B cell (primary cell): ENCODE measurements at regions not wholly inside any gene's neighbourhood (a gene's known extent, or its start where the extent isn't known, plus 50 kb on each side); places are given as distances from the start of the nearest gene placed in this dataset.

ENCODE experiments used
- ATAC-seq: fragments of 200-7000 bp; cut with Tn5 transposase; one replicate; pipeline ENCODE4 v1.10.0; 2021; ENCODE audit warnings: low read depth, mild to moderate bottlenecking, moderate number of reproducible peaks, moderate library complexity
- CTCF ChIA-PET: fragments of 350-600 bp; sonication (Branson Sonifier 250); formaldehyde crosslinking; loops from one replicate; lab custom pipeline; 2021; ENCODE audit warnings: antibody characterized with exemption, inconsistent platforms; lab: Charles Lee
- POLR2A ChIA-PET: fragments of 350-600 bp; sonication (Branson Sonifier 250); formaldehyde crosslinking; loops from one replicate; lab custom pipeline; 2021; ENCODE audit warnings: antibody characterized with exemption; lab: Charles Lee
- DNase-seq: peaks from one replicate; pipeline ENCODE4 v3.0.0; 2013
- H2AFZ ChIP-seq: 2 replicates; pipeline ENCODE4 v1.6.1; 2012; ENCODE audit warnings: mild to moderate bottlenecking, low read depth, low read length; ENCODE audit not compliant: insufficient read depth, poor library complexity, severe bottlenecking
- H3K27ac ChIP-seq, 2 donors: 1 replicate in 1 of 2; 2 replicates in 1 of 2; pipeline ENCODE4 v1.5.1; 2012 to 2013; ENCODE audit warnings: low read length in 2 of 2, mild to moderate bottlenecking in 2 of 2, moderate library complexity in 1 of 2
- H3K27me3 ChIP-seq, 4 experiments: fragments of 200-600 bp in 1 of 4; sonication (generic) in 1 of 4; replicated peaks in 1 of 4; 1 replicate in 2 of 4; 2 replicates in 2 of 4; pipeline versions ENCODE4 v1.6.1 to v1.7.0; 2013 to 2016; ENCODE audit warnings: low read length in 3 of 4, mild to moderate bottlenecking in 2 of 4, mixed read lengths in 1 of 4, moderate library complexity in 1 of 4; ENCODE audit not compliant: insufficient read depth in 4 of 4, control insufficient read depth in 3 of 4; ENCODE audit errors: control extremely low read depth in 1 of 4
- H3K36me3 ChIP-seq, 2 experiments: replicated peaks in 1 of 2; 1 replicate in 1 of 2; 2 replicates in 1 of 2; pipeline versions ENCODE4 v1.6.1 to v1.7.1; 2013; ENCODE audit warnings: low read length in 1 of 2; ENCODE audit not compliant: insufficient read depth in 2 of 2, control insufficient read depth in 1 of 2; ENCODE audit errors: control extremely low read depth in 1 of 2, extremely low read depth in 1 of 2
- H3K4me1 ChIP-seq, 2 donors: fragments of 200-600 bp in 1 of 2; sonication (generic) in 1 of 2; 1 replicate in 1 of 2; 2 replicates in 1 of 2; pipeline versions ENCODE4 v1.5.1 to v1.6.1; 2013 to 2017; ENCODE audit warnings: low read length in 2 of 2; ENCODE audit not compliant: control insufficient read depth in 2 of 2, insufficient read depth in 2 of 2
- H3K4me2 ChIP-seq: replicated peaks from 2 replicates; pipeline ENCODE3; 2012; ENCODE audit warnings: mild to moderate bottlenecking, low read depth, low read length; ENCODE audit not compliant: poor library complexity, severe bottlenecking
- H3K4me3 ChIP-seq, 5 experiments: fragments of 200-600 bp in 1 of 5; sonication (generic) in 1 of 5; 1 replicate in 3 of 5; 2 replicates in 2 of 5; pipeline versions ENCODE4 v1.5.1 to v1.7.0; 2011 to 2016; ENCODE audit warnings: low read length in 4 of 5, mild to moderate bottlenecking in 4 of 5, low read depth in 2 of 5, control low read depth in 1 of 5, moderate library complexity in 1 of 5; ENCODE audit not compliant: insufficient read depth in 1 of 5; ENCODE audit errors: control extremely low read depth in 1 of 5, extremely low read depth in 1 of 5
- H3K79me2 ChIP-seq: fragments of 200-600 bp; sonication (generic); one replicate; pipeline ENCODE4 v1.6.0; 2016; ENCODE audit warnings: low read length; ENCODE audit not compliant: control insufficient read depth, insufficient read depth
- H3K9ac ChIP-seq: fragments of 200-600 bp; sonication (generic); 2 replicates; pipeline ENCODE4 v1.6.1; 2017; ENCODE audit warnings: mild to moderate bottlenecking, low read length, moderate library complexity
- H3K9me3 ChIP-seq, 3 donors: one replicate each; pipeline versions ENCODE4 v1.6.1 to v1.7.1; 2013; ENCODE audit warnings: low read length in 2 of 3; ENCODE audit not compliant: control insufficient read depth in 2 of 3, insufficient read depth in 1 of 3; ENCODE audit errors: control extremely low read depth in 1 of 3
- H4K20me1 ChIP-seq: 2 replicates; pipeline ENCODE4 v1.6.0; 2012; ENCODE audit warnings: mild to moderate bottlenecking, low read length; ENCODE audit not compliant: insufficient read depth, control insufficient read depth, poor library complexity, severe bottlenecking
- H3K27ac Mint-ChIP-seq: one replicate; pipeline ENCODE4 v1.8.0; 2021; ENCODE audit warnings: mixed read lengths
- H3K27me3 Mint-ChIP-seq: one replicate; pipeline ENCODE4 v1.8.0; 2021; ENCODE audit warnings: mixed read lengths
- H3K4me1 Mint-ChIP-seq: one replicate; pipeline ENCODE4 v1.8.0; 2021; ENCODE audit warnings: mixed read lengths
- H3K4me3 Mint-ChIP-seq: one replicate; pipeline ENCODE4 v1.8.0; 2021; ENCODE audit warnings: mixed read lengths
- H3K9me3 Mint-ChIP-seq: one replicate; pipeline ENCODE4 v1.8.0; 2022; ENCODE audit warnings: mixed read lengths; ENCODE audit not compliant: insufficient read depth
- CTCF ChIP-seq: fragments of 200-600 bp; IDR thresholded peaks from one replicate; pipeline ENCODE4 v1.8.0; 2022; ENCODE audit warnings: antibody characterized with exemption, mild to moderate bottlenecking
- EZH2 ChIP-seq: IDR thresholded peaks from 2 replicates; pipeline ENCODE4 v1.6.1; 2012; ENCODE audit warnings: borderline replicate concordance, low read depth, mild to moderate bottlenecking, moderate library complexity, low read length; ENCODE audit not compliant: insufficient read depth, poor library complexity, severe bottlenecking
- WGBS: methylation state at CpG from one replicate; pipeline ENCODE4 v1.1.5; 2013; ENCODE audit warnings: missing lambda C conversion rate; ENCODE audit not compliant: insufficient coverage; 5-methylcytosine and 5-hydroxymethylcytosine counted together
- intact Hi-C: fragments of 100-400 bp; cut with micrococcal nuclease; formaldehyde crosslinking; loops from one replicate; pipeline ENCODE4 v1.10.0; 2022

DNA sequence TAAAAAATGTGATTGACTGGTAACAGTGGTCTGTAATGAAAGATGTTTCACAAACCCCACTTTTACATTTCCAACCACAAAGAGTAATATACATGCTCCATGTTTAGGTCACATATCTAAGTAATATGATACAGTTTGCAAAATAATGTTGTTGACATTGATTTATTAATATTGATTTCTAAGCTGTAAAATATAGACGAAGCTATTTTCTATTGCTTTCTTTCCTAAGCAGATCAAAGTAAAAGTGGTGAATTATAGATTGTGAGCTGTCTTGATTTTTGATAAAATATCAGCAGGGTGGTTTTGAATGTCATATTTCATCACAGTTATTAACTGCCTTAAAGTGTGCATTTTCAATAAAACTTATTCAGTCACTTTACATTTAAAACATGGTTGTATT lies 2292.8 kb downstream of the PCDH9 start:
- TF ChIP-seq CTCF (no peak), EZH2 (no peak)
- intact Hi-C loops: no loop called here
- Histone ChIP-seq H4K20me1 (no peaks in the 10 kb centered on the region), H3K4me2 (no peak overlapping the region), H3K27ac (no peak overlapping the region), H3K4me1 (no peaks in the 10 kb centered on the region), H3K9me3 (peaks cover 0 to 4% (median 0%) of the 10 kb centered on the region in 3 donors), H3K9ac (no peak overlapping the region), H3K79me2 (no peaks in the 10 kb centered on the region), H2AFZ (no peak overlapping the region), H3K36me3 (no peaks in the 10 kb centered on the region), H3K27me3 (no peaks in the 10 kb centered on the region), H3K4me3 (no peak overlapping the region)
- Mint-ChIP-seq H3K27me3 (no peaks in the 10 kb centered on the region), H3K4me3 (no peak overlapping the region), H3K27ac (no peak overlapping the region), H3K9me3 (peaks cover 2% of the 10 kb centered on the region), H3K4me1 (no peaks in the 10 kb centered on the region)
- no peak for ATAC-seq
- POLR2A ChIA-PET: no interaction called here
- WGBS: no CpG with 5 or more reads among the region's 1 CpG
- CTCF ChIA-PET: no interaction called here
- DNase-seq: no peak

DNA sequence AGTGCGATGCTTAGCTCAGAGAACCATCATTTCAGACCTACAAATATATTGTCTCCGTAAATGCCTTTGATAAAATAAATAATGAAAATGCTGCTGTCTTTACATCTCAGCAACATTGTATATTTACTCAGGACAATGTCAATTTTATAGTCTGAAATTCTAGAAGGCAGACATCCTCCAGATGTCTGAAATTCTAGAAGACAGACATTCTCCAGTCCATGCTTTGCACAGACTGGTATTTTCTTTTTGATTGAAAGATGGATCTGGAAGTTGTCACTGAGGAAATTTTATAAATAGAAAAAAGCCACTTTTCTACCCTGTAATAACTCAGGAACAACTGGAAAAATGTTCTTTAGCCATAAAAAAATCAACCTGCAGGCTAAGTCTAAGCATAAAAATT lies 2293.3 kb downstream of the PCDH9 start:
- ChIA-PET POLR2A (no interaction called here), CTCF (no interaction called here)
- H3K9me3 Mint-ChIP-seq: peaks cover 2% of the 10 kb centered on the region
- H3K4me1 ChIP-seq: no peaks in the 10 kb centered on the region
- no peak overlapping the region for H3K27ac Mint-ChIP-seq
- WGBS: no CpG with 5 or more reads among the region's 2 CpGs
- H3K27me3 ChIP-seq: no peaks in the 10 kb centered on the region
- peaks cover 0 to 4% (median 0%) of the 10 kb centered on the region in 3 donors for H3K9me3 ChIP-seq
- no peak overlapping the region for H3K9ac ChIP-seq
- DNase-seq (no peak), ATAC-seq (no peak)
- H3K79me2 ChIP-seq: no peaks in the 10 kb centered on the region
- no peaks in the 10 kb centered on the region for H3K4me1 Mint-ChIP-seq
- TF ChIP-seq EZH2: no peak
- TF ChIP-seq CTCF: no peak
- no peaks in the 10 kb centered on the region for H3K27me3 Mint-ChIP-seq
- no peaks in the 10 kb centered on the region for H4K20me1 ChIP-seq
- H3K4me3 Mint-ChIP-seq: no peak overlapping the region
- no peak overlapping the region for H2AFZ ChIP-seq
- no peak overlapping the region for H3K4me2 ChIP-seq
- intact Hi-C loops: no loop called here
- H3K36me3 ChIP-seq: no peaks in the 10 kb centered on the region
- no peak overlapping the region for H3K27ac ChIP-seq
- H3K4me3 ChIP-seq: no peak overlapping the region
